ENCODE measurements at regions not wholly inside any gene's neighbourhood (a gene's known extent, or its start where the extent isn't known, plus 50 kb on each side); places are given as distances from the start of the nearest gene placed in this dataset.

GRCh38 chr14:98751110-98751509 lies 520.9 kb downstream of the BCL11B start:
- no peak for DNase-seq (ENCODE audit: low spot score)

- no peak for DNase-seq (ENCODE audit: low spot score)
Measured at GRCh38 chr14:98752660-98753059, 519.3 kb downstream of the BCL11B start.

- DNase-seq (ENCODE audit: low spot score), result no peak
Measured at GRCh38 chr14:98754343-98755020, 517.5 kb downstream of the BCL11B start.

GRCh38 chr14:98756749-98757148 lies 515.2 kb downstream of the BCL11B start:
- no peak for DNase-seq (ENCODE audit: low spot score)

GRCh38 chr14:98758440-98758839 lies 513.6 kb downstream of the BCL11B start:
- no peak for DNase-seq (ENCODE audit: low spot score)

GRCh38 chr14:98761993-98762392 lies 510.0 kb downstream of the BCL11B start:
- DNase-seq (ENCODE audit: low spot score), result no peak

GRCh38 chr14:98766818-98767217 lies 505.2 kb downstream of the BCL11B start:
- no peak for DNase-seq (ENCODE audit: low spot score)

- no peak for DNase-seq (ENCODE audit: low spot score)
Measured at GRCh38 chr14:98769326-98769725, 502.7 kb downstream of the BCL11B start.

- no peak for DNase-seq (ENCODE audit: low spot score)
Measured at GRCh38 chr14:98770151-98770550, 501.8 kb downstream of the BCL11B start.

GRCh38 chr14:98773814-98774213 lies 498.2 kb downstream of the BCL11B start:
- DNase-seq (ENCODE audit: low spot score), result no peak

- DNase-seq (ENCODE audit: low spot score), result no peak
Measured at GRCh38 chr14:98775892-98776291, 496.1 kb downstream of the BCL11B start.

GRCh38 chr14:98782062-98782461 lies 489.9 kb downstream of the BCL11B start:
- DNase-seq (ENCODE audit: low spot score), result no peak

- DNase-seq (ENCODE audit: low spot score), result no peak
Measured at GRCh38 chr14:98785578-98785977, 486.4 kb downstream of the BCL11B start.

- DNase-seq (ENCODE audit: low spot score), result no peak
Measured at GRCh38 chr14:98786456-98786855, 485.5 kb downstream of the BCL11B start.

- no peak for DNase-seq (ENCODE audit: low spot score)
Measured at GRCh38 chr14:98791661-98792060, 480.3 kb downstream of the BCL11B start.

GRCh38 chr14:98792171-98792570 lies 479.8 kb downstream of the BCL11B start:
- no peak for DNase-seq (ENCODE audit: low spot score)

GRCh38 chr14:98798099-98798498 lies 473.9 kb downstream of the BCL11B start:
- DNase-seq (ENCODE audit: low spot score), result no peak

GRCh38 chr14:98799891-98800290 lies 472.1 kb downstream of the BCL11B start:
- no peak for DNase-seq (ENCODE audit: low spot score)

GRCh38 chr14:98802044-98802443 lies 470.0 kb downstream of the BCL11B start:
- no peak for DNase-seq (ENCODE audit: low spot score)

- no peak for DNase-seq (ENCODE audit: low spot score)
Measured at GRCh38 chr14:98803196-98803595, 468.8 kb downstream of the BCL11B start.

- no peak for DNase-seq (ENCODE audit: low spot score)
Measured at GRCh38 chr14:98808494-98809407, 463.2 kb downstream of the BCL11B start.

- no peak for DNase-seq (ENCODE audit: low spot score)
Measured at GRCh38 chr14:98816195-98816594, 455.8 kb downstream of the BCL11B start.

GRCh38 chr14:98816720-98817119 lies 455.3 kb downstream of the BCL11B start:
- no peak for DNase-seq (ENCODE audit: low spot score)
